HepG2 (cell line): ENCODE measurements at regions not wholly inside any gene's neighbourhood (a gene's known extent, or its start where the extent isn't known, plus 50 kb on each side); places are given as distances from the start of the nearest gene placed in this dataset.

Experiments
- ATAC-seq: fragments of 200-7000 bp; cut with Tn5 transposase; 3 replicates; pipeline ENCODE4 v1.9.1; 2020; ENCODE audit warnings: mild to moderate bottlenecking, moderate library complexity
- BruUV-seq: library from RNA; stranded (reverse); fragments of 400-500 nt; replicated peaks from 2 replicates; lab custom pipeline; 2021; lab: Mats Ljungman, UMichigan
- CTCF ChIA-PET: fragments of 300-600 bp; formaldehyde crosslinking; extraction: SDS; loops from one replicate; lab custom pipeline; 2021; ENCODE audit warnings: low total read pairs, inconsistent platforms, low intra/inter-chr PET ratio; lab: Yijun Ruan, JAX
- POLR2A ChIA-PET: fragments of 350-600 bp; sonication (Branson Sonifier 250); formaldehyde crosslinking; loops from one replicate; lab custom pipeline; 2020; ENCODE audit warnings: antibody characterized with exemption, inconsistent platforms; lab: Yijun Ruan, JAX
- DNase-seq: peaks from one replicate; pipeline ENCODE4 v3.0.0-alpha.2; 2015; ENCODE audit warnings: low spot score
- FAIRE-seq: peaks from 3 replicates; lab custom pipeline; 2011; peaks lifted over from hg19 to GRCh38; lab: Jason Lieb, UNC
- H2AFZ ChIP-seq: one replicate; pipeline ENCODE4 v1.6.1; 2011; ENCODE audit warnings: low read length, inconsistent platforms
- H3K27ac ChIP-seq: fragments of 300-600 bp; 3 replicates; pipeline ENCODE4 v1.8.0; 2011; ENCODE audit warnings: mixed run types, mild to moderate bottlenecking, mixed read lengths, low read length, inconsistent platforms; ENCODE audit not compliant: insufficient read depth; ENCODE audit errors: extremely low read length
- H3K27me3 ChIP-seq, 2 experiments: fragments of 200-600 bp in 1 of 2; 2 replicates in 1 of 2; 3 replicates in 1 of 2; pipeline versions ENCODE4 v1.6.0 to v1.8.0; 2011; ENCODE audit warnings: low read length in 2 of 2, mild to moderate bottlenecking in 2 of 2, moderate library complexity in 2 of 2, inconsistent platforms in 1 of 2; ENCODE audit not compliant: insufficient read depth in 2 of 2, control insufficient read depth in 1 of 2
- H3K36me3 ChIP-seq, 2 experiments: fragments of 200-600 bp in 1 of 2; replicated peaks in 1 of 2; 2 replicates in 1 of 2; 3 replicates in 1 of 2; pipeline versions ENCODE4 v1.5.1 to v1.8.0; 2011; ENCODE audit warnings: low read length in 2 of 2, inconsistent platforms in 1 of 2; ENCODE audit not compliant: insufficient read depth in 2 of 2, control insufficient read depth in 1 of 2
- H3K4me1 ChIP-seq: 2 replicates; pipeline ENCODE4 v1.5.1; 2012; ENCODE audit warnings: low read length, inconsistent platforms; ENCODE audit not compliant: insufficient read depth
- H3K4me2 ChIP-seq: 2 replicates; pipeline ENCODE4 v1.6.0; 2011; ENCODE audit warnings: low read depth, low read length, inconsistent platforms
- H3K4me3 ChIP-seq, 3 experiments: fragments of 200-600 bp in 1 of 3; sonication (generic), shearing (Covaris generic) in 1 of 3; replicated peaks in 1 of 3; 2 replicates each; pipeline ENCODE4 v1.5.1; 2011 to 2016; ENCODE audit warnings: low read length in 3 of 3, inconsistent platforms in 2 of 3, low read depth in 2 of 3, mild to moderate bottlenecking in 2 of 3, control low read depth in 1 of 3, mixed read lengths in 1 of 3; ENCODE audit not compliant: insufficient read depth in 1 of 3
- H3K79me2 ChIP-seq: one replicate; pipeline ENCODE4 v1.6.1; 2011; ENCODE audit warnings: low read length, inconsistent platforms; ENCODE audit not compliant: insufficient read depth
- H3K9ac ChIP-seq: 2 replicates; pipeline ENCODE4 v1.6.0; 2011; ENCODE audit warnings: mild to moderate bottlenecking, low read depth, low read length, inconsistent platforms; ENCODE audit not compliant: insufficient read depth
- H3K9me3 ChIP-seq: 2 replicates; pipeline ENCODE4 v1.5.1; 2012; ENCODE audit warnings: mild to moderate bottlenecking, low read length
- H4K20me1 ChIP-seq: 2 replicates; pipeline ENCODE4 v1.6.0; 2011; ENCODE audit warnings: inconsistent platforms, mild to moderate bottlenecking, low read length, moderate library complexity; ENCODE audit not compliant: insufficient read depth
- GTF2F1 ChIP-seq: fragments of 150-350 bp; IDR thresholded peaks from 2 replicates; pipeline ENCODE4 v1.6.1; 2014; ENCODE audit warnings: low read length
- MEIS2 ChIP-seq: sonication (generic); formaldehyde crosslinking; IDR thresholded peaks from 2 replicates; pipeline ENCODE4 v1.9.0; 2021; ENCODE audit warnings: mild to moderate bottlenecking, missing genetic modification reagents
- NR2C2 ChIP-seq: sonication (generic); formaldehyde crosslinking; IDR thresholded peaks from 2 replicates; pipeline ENCODE4 v1.4.0; 2020; ENCODE audit warnings: missing genetic modification reagents, mild to moderate bottlenecking, moderate library complexity, borderline replicate concordance
- ONECUT2 ChIP-seq: sonication (generic); formaldehyde crosslinking; IDR thresholded peaks from 2 replicates; pipeline ENCODE4 v1.4.0; 2020; ENCODE audit warnings: missing genetic modification reagents
- PAX8 ChIP-seq: sonication (generic); formaldehyde crosslinking; IDR thresholded peaks from 2 replicates; pipeline ENCODE4 v1.8.0; 2022; ENCODE audit warnings: mild to moderate bottlenecking, missing genetic modification reagents, borderline replicate concordance
- PHF8 ChIP-seq: sonication (generic); formaldehyde crosslinking; IDR thresholded peaks from 2 replicates; pipeline ENCODE4 v1.5.0; 2020; ENCODE audit warnings: missing genetic modification reagents
- PTBP1 ChIP-seq: fragments of 200-400 bp; formaldehyde crosslinking; IDR thresholded peaks from 2 replicates; pipeline ENCODE4 v1.6.1; 2018; ENCODE audit warnings: low read length, low read depth; ENCODE audit not compliant: poor library complexity, severe bottlenecking
- RAD21 ChIP-seq: fragments of 450-650 bp; formaldehyde crosslinking; IDR thresholded peaks from 2 replicates; pipeline ENCODE4 v1.5.0; 2020; ENCODE audit warnings: mild to moderate bottlenecking
- SCMH1 ChIP-seq: sonication (generic); formaldehyde crosslinking; IDR thresholded peaks from 2 replicates; pipeline ENCODE4 v1.9.0; 2021; ENCODE audit warnings: missing genetic modification reagents, mild to moderate bottlenecking, borderline replicate concordance
- ZBTB21 ChIP-seq: sonication (generic); formaldehyde crosslinking; IDR thresholded peaks from 2 replicates; pipeline ENCODE4 v1.4.0; 2020; ENCODE audit warnings: missing genetic modification reagents
- ZNF496 ChIP-seq: sonication (generic); formaldehyde crosslinking; IDR thresholded peaks from 2 replicates; pipeline ENCODE4 v1.8.1; 2023; ENCODE audit warnings: mild to moderate bottlenecking, moderate library complexity, missing genetic modification reagents; ENCODE audit not compliant: insufficient replicate concordance
- ZNF589 ChIP-seq: sonication (generic); formaldehyde crosslinking; conservative IDR thresholded peaks from 2 replicates; pipeline ENCODE4 v1.8.0; 2022; ENCODE audit warnings: mild to moderate bottlenecking, moderate library complexity, missing genetic modification reagents
- ZNF644 ChIP-seq: IDR thresholded peaks from 2 replicates; pipeline ENCODE4 v1.6.1; 2016; ENCODE audit warnings: low read depth
- in situ Hi-C: cut with HindIII; loops from 2 replicates; pipeline ENCODE4 v1.10.0; 2017; ENCODE audit warnings: low pct_unique_long_range_greater_than_20kb; ENCODE audit not compliant: extremely low pct_ligation_motif_present
- intact Hi-C: fragments of 100-400 bp; cut with micrococcal nuclease; formaldehyde crosslinking; loops from one replicate; pipeline ENCODE4 v1.10.0; 2022; ENCODE audit not compliant: unreplicated experiment
- TF ChIP-seq, protein P1 (sequence below): sonication (generic); formaldehyde crosslinking; IDR thresholded peaks from 2 replicates; pipeline ENCODE4 v1.5.0; 2020; ENCODE audit warnings: mild to moderate bottlenecking, missing genetic modification reagents
- TF ChIP-seq, protein P2 (sequence below): sonication (generic); formaldehyde crosslinking; IDR thresholded peaks from 2 replicates; pipeline ENCODE4 v1.4.0; 2020; ENCODE audit warnings: missing genetic modification reagents, borderline replicate concordance
- TF ChIP-seq, protein P3 (sequence below): sonication (generic); formaldehyde crosslinking; IDR thresholded peaks from 2 replicates; pipeline ENCODE4 v1.5.0; 2020; ENCODE audit warnings: missing genetic modification reagents, mild to moderate bottlenecking, borderline replicate concordance

DNA sequence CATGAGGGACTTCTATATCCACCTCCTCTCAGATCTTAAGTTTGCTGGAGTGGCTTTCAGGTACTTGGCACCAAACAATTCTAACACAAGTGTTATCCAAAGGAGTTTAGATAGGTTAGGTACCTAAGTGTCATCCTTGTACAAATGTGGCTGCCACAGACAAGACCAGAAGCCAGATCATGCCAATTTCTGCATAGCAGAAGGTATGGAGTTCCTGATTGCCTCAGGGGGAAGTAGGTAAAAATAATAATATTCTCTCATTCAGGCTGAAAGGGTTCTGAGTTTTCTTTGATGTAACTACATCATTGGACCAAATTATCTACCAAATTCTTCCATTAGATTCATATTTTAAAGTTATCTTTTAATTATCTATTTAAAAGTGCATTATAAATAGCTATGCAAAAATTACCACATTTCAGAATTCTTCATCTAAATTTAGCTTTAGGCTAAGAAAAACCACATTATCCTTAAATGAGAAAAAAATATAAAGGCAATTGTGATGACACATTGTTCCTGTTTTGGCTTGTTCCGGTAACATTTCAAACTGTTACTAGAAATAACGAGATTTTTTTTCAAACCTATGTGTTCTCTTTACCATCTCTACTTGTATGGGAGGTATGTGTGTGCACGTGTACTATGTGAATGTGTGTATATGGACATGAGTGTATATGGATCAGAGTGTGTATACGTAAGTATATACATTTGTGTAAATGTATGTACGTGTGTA lies 66.2 kb upstream of the POU2AF2 start (continued):
- TF ChIP-seq, protein P1, sequence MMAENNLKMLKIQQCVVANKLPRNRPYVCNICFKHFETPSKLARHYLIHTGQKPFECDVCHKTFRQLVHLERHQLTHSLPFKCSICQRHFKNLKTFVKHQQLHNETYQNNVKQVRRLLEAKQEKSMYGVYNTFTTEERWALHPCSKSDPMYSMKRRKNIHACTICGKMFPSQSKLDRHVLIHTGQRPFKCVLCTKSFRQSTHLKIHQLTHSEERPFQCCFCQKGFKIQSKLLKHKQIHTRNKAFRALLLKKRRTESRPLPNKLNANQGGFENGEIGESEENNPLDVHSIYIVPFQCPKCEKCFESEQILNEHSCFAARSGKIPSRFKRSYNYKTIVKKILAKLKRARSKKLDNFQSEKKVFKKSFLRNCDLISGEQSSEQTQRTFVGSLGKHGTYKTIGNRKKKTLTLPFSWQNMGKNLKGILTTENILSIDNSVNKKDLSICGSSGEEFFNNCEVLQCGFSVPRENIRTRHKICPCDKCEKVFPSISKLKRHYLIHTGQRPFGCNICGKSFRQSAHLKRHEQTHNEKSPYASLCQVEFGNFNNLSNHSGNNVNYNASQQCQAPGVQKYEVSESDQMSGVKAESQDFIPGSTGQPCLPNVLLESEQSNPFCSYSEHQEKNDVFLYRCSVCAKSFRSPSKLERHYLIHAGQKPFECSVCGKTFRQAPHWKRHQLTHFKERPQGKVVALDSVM (CRISPR knock-in tag), result no peak
- TF ChIP-seq RAD21 (CRISPR knock-in tag) (no peak), PHF8 (CRISPR knock-in tag) (no peak), PTBP1 (no peak)
- TF ChIP-seq, protein P2, sequence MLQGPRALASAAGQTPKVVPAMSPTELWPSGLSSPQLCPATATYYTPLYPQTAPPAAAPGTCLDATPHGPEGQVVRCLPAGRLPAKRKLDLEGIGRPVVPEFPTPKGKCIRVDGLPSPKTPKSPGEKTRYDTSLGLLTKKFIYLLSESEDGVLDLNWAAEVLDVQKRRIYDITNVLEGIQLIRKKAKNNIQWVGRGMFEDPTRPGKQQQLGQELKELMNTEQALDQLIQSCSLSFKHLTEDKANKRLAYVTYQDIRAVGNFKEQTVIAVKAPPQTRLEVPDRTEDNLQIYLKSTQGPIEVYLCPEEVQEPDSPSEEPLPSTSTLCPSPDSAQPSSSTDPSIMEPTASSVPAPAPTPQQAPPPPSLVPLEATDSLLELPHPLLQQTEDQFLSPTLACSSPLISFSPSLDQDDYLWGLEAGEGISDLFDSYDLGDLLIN (CRISPR knock-in tag), result no peak

DNA sequence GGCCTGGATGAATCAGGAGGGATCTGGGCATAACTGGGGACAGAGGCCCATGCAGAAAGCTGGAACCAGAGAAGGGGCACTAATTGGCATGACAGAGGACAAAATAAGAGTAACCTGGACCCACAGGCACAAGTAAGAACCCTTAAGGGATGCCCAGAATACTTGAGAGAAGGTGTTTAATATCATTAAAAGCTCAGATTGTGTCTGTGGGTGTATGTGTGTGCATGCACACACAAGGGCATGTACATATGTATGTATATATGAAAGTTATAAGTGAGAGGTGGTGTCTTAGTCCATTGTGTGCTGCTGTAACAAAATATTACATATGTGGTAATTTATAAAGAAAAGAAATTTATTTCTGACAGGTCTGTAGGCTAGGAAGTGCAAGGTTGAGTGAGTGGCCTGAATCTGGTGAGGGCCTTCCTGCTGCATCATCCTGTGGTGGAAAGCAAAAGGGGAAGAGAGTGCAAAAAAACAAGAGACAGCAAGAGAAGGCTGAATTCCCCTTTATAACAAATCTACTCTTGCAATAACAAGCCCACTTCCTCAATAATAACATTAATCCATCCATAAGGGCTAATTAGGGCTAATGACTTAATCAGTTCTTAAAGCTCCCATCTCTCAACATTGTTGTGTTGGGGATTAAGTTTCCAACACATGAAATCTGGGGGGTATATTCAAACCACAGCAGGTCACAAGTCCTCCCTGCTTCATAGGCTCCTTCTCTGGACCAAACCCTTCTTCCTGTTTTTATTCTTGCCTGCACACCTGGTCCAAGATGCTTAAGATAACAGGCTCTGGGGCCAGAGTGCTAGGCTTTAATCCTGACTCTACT lies 68.3 kb upstream of the POU2AF2 start:
- Histone ChIP-seq H3K4me2 (no peak overlapping the region), H3K4me1 (no peaks in the 10 kb centered on the region), H3K4me3 (no peak overlapping the region), H3K9ac (no peak overlapping the region), H3K27ac (no peak overlapping the region), H3K79me2 (no peaks in the 10 kb centered on the region), H3K36me3 (no peaks in the 10 kb centered on the region), H3K9me3 (no peaks in the 10 kb centered on the region), H2AFZ (no peak overlapping the region), H4K20me1 (no peaks in the 10 kb centered on the region), H3K27me3 (peaks cover 0 to 19% of the 10 kb centered on the region in 2 experiments; a peak in 4 of 5 replicates)
- no peak for FAIRE-seq
- intact Hi-C loops, result no loop called here
- ChIA-PET POLR2A (no interaction called here), CTCF (no interaction called here)
- no peak for DNase-seq
- ATAC-seq, result no peak
- in situ Hi-C loops, result no loop called here
- BruUV-seq, result no TSS peak
- no peak for TF ChIP-seq SCMH1
- no peak for TF ChIP-seq ZBTB21
- no peak for TF ChIP-seq GTF2F1
- TF ChIP-seq, protein P1 (CRISPR knock-in tag), result no peak
- TF ChIP-seq PAX8 (CRISPR knock-in tag), result no peak
- no peak for TF ChIP-seq NR2C2
- TF ChIP-seq ZNF644 (CRISPR knock-in tag), result no peak
- no peak for TF ChIP-seq ZNF589 (CRISPR knock-in tag)
- TF ChIP-seq ONECUT2 (CRISPR knock-in tag), result no peak
- no peak for TF ChIP-seq ZNF496 (CRISPR knock-in tag)
- TF ChIP-seq, protein P3, sequence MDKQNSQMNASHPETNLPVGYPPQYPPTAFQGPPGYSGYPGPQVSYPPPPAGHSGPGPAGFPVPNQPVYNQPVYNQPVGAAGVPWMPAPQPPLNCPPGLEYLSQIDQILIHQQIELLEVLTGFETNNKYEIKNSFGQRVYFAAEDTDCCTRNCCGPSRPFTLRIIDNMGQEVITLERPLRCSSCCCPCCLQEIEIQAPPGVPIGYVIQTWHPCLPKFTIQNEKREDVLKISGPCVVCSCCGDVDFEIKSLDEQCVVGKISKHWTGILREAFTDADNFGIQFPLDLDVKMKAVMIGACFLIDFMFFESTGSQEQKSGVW (CRISPR knock-in tag), result no peak
- TF ChIP-seq MEIS2 (CRISPR knock-in tag), result no peak
